ENCODE measurements at regions not wholly inside any gene's neighbourhood (a gene's known extent, or its start where the extent isn't known, plus 50 kb on each side); places are given as distances from the start of the nearest gene placed in this dataset.

DNA sequence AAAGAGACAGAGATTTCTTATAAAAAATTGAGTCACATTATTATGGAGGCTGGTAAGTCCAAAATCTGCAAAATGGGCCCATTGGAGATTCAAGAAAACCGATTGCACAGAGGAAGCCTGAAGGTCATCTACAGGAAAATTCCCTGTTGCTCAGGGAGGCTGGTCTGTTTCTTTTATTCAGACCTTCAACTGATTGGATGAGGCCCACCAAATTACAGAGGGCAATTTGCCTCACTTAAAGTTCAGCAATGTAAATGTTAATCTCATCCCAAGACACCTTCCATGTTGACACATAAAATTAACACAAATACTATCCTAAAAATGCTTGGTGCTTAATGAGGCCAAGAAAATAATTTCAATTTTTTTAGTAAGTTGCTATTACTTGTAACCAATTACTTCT is 219.2 kb upstream of the RUNX1 start:
- Histone ChIP-seq H3K27me3 (ENCODE audit: insufficient read depth, low read length, poor library complexity, severe bottlenecking) (no peaks in the 10 kb centered on the region), H3F3A (ENCODE audit: low read depth) (no peaks in the 10 kb centered on the region), H2AFZ (ENCODE audit: low read length) (no peak overlapping the region), H3K79me2 (ENCODE audit: insufficient read depth, low read length) (no peaks in the 10 kb centered on the region), H3K36me3 (ENCODE audit: insufficient read depth, low read length) (no peaks in the 10 kb centered on the region), H3K4me3 (ENCODE audit: low read length, poor library complexity, severe bottlenecking) (no peak overlapping the region), H3K4me1 (ENCODE audit: insufficient read depth, low read length, poor library complexity, severe bottlenecking) (no peaks in the 10 kb centered on the region), H3K9me3 (ENCODE audit: insufficient read depth, low read depth, low read length) (no peaks in the 10 kb centered on the region), H3K9ac (ENCODE audit: low read depth, low read length, poor library complexity, severe bottlenecking) (no peak overlapping the region), H3K9me2 (replicated peaks; ENCODE audit: low read depth, low read length) (no peaks in the 10 kb centered on the region), H3K4me2 (ENCODE audit: low read depth, low read length, poor library complexity, severe bottlenecking) (no peak overlapping the region), H4K20me1 (ENCODE audit: insufficient read depth, low read length, poor library complexity, severe bottlenecking) (no peaks in the 10 kb centered on the region)
- TF ChIP-seq, protein P1, sequence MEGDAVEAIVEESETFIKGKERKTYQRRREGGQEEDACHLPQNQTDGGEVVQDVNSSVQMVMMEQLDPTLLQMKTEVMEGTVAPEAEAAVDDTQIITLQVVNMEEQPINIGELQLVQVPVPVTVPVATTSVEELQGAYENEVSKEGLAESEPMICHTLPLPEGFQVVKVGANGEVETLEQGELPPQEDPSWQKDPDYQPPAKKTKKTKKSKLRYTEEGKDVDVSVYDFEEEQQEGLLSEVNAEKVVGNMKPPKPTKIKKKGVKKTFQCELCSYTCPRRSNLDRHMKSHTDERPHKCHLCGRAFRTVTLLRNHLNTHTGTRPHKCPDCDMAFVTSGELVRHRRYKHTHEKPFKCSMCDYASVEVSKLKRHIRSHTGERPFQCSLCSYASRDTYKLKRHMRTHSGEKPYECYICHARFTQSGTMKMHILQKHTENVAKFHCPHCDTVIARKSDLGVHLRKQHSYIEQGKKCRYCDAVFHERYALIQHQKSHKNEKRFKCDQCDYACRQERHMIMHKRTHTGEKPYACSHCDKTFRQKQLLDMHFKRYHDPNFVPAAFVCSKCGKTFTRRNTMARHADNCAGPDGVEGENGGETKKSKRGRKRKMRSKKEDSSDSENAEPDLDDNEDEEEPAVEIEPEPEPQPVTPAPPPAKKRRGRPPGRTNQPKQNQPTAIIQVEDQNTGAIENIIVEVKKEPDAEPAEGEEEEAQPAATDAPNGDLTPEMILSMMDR (conservative IDR thresholded peaks at IDR 0.05; ENCODE audit: low read length): no peak
- no peak for TF ChIP-seq EZH2phosphoT487 (IDR thresholded peaks at IDR 0.05; ENCODE audit: borderline replicate concordance)

DNA sequence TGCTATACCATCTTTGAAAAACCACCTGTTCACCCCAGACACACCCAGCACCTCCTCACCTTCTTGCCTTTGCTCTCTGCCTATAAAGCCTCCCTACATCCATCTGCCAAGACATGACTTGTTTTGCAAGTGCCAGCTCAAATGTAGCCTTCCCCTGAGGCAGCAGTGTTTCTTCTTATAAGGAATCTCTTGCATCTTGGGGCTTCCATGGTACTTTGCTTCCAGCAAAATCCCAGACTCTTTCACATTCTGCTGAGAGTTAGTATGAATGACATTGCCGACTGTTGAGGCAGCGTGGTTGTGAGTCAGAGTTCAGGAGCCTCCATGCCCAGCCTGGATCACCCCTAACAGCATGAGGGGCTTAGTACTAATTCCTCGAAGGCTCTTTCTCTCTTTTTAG is 217.4 kb upstream of the RUNX1 start:
- Histone ChIP-seq H3F3A (ENCODE audit: low read depth) (no peaks in the 10 kb centered on the region), H3K4me3 (ENCODE audit: low read length, poor library complexity, severe bottlenecking) (no peak overlapping the region), H3K36me3 (ENCODE audit: insufficient read depth, low read length) (no peaks in the 10 kb centered on the region), H3K9ac (ENCODE audit: low read depth, low read length, poor library complexity, severe bottlenecking) (no peak overlapping the region), H3K79me2 (ENCODE audit: insufficient read depth, low read length) (no peaks in the 10 kb centered on the region), H4K20me1 (ENCODE audit: insufficient read depth, low read length, poor library complexity, severe bottlenecking) (no peaks in the 10 kb centered on the region), H3K27me3 (ENCODE audit: insufficient read depth, low read length, poor library complexity, severe bottlenecking) (no peaks in the 10 kb centered on the region), H3K4me2 (ENCODE audit: low read depth, low read length, poor library complexity, severe bottlenecking) (no peak overlapping the region), H3K9me3 (ENCODE audit: insufficient read depth, low read depth, low read length) (no peaks in the 10 kb centered on the region), H2AFZ (ENCODE audit: low read length) (no peak overlapping the region), H3K9me2 (replicated peaks; ENCODE audit: low read depth, low read length) (no peaks in the 10 kb centered on the region), H3K4me1 (ENCODE audit: insufficient read depth, low read length, poor library complexity, severe bottlenecking) (no peaks in the 10 kb centered on the region)
- no peak for TF ChIP-seq EZH2phosphoT487 (IDR thresholded peaks at IDR 0.05; ENCODE audit: borderline replicate concordance)
- TF ChIP-seq, protein P1 (conservative IDR thresholded peaks at IDR 0.05; ENCODE audit: low read length): no peak

DNA sequence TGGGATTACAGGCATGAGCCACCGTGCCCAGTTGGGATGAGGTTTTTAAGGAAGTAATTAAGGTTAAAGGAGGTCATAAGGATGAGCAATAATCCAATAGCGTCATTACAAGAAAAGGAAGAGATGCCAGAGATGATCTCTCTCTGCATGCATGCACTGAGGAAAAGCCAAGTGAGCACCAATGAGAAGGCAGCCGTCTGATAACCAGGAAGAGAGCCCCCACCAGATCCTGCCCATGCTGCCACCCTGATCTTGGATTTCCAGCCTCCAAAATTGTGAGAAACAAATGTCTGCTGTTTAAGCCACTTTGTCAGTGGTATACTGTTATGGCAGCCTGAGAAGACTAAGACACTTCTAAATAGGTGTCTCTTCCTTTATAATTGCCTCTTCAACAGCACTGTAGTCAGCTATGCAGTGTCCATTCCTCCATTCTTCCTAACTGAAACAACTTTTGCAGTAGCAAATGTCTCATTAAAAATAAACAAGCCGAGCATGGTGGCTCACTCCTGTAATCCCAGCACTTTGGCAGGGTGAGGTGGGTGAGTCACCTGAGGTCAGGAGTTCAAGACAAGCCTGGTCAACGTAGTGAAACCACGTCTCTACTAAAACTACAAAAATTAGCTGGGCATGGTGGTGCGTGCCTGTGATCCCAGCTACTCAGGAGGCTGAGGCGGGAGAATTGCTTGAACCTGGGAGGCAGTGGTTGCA is 216.2 kb upstream of the RUNX1 start:
- Histone ChIP-seq H3K4me3 (ENCODE audit: low read length, poor library complexity, severe bottlenecking) (no peak overlapping the region), H3K79me2 (ENCODE audit: insufficient read depth, low read length) (no peaks in the 10 kb centered on the region), H4K20me1 (ENCODE audit: insufficient read depth, low read length, poor library complexity, severe bottlenecking) (no peaks in the 10 kb centered on the region), H3K36me3 (ENCODE audit: insufficient read depth, low read length) (no peaks in the 10 kb centered on the region), H3F3A (ENCODE audit: low read depth) (no peaks in the 10 kb centered on the region), H3K9me2 (replicated peaks; ENCODE audit: low read depth, low read length) (no peaks in the 10 kb centered on the region), H2AFZ (ENCODE audit: low read length) (no peak overlapping the region), H3K4me2 (ENCODE audit: low read depth, low read length, poor library complexity, severe bottlenecking) (no peak overlapping the region), H3K9me3 (ENCODE audit: insufficient read depth, low read depth, low read length) (no peaks in the 10 kb centered on the region), H3K4me1 (ENCODE audit: insufficient read depth, low read length, poor library complexity, severe bottlenecking) (no peaks in the 10 kb centered on the region), H3K27me3 (ENCODE audit: insufficient read depth, low read length, poor library complexity, severe bottlenecking) (no peaks in the 10 kb centered on the region), H3K9ac (ENCODE audit: low read depth, low read length, poor library complexity, severe bottlenecking) (no peak overlapping the region)
- TF ChIP-seq EZH2phosphoT487 (IDR thresholded peaks at IDR 0.05; ENCODE audit: borderline replicate concordance): no peak
- TF ChIP-seq, protein P1 (conservative IDR thresholded peaks at IDR 0.05; ENCODE audit: low read length): no peak
